ENCODE measurements at regions not wholly inside any gene's neighbourhood (a gene's known extent, or its start where the extent isn't known, plus 50 kb on each side); places are given as distances from the start of the nearest gene placed in this dataset.

GRCh38 chr18:4672162-4672561 is 217.1 kb upstream of the DLGAP1 start:
- H3K4me3 Mint-ChIP-seq (ENCODE audit: unreplicated experiment) = no peak overlapping the region
- peaks cover 7% of the 10 kb centered on the region for H3K36me3 Mint-ChIP-seq (ENCODE audit: low read depth)
- no peaks in the 10 kb centered on the region for H3K4me1 Mint-ChIP-seq (ENCODE audit: low read depth)
- no peak for TF ChIP-seq CTCF (IDR thresholded peaks at IDR 0.05)
- no peak for DNase-seq (ENCODE audit: low spot score)
- no peak overlapping the region for H3K27ac Mint-ChIP-seq (ENCODE audit: unreplicated experiment)
- H3K27me3 Mint-ChIP-seq (ENCODE audit: low read depth) = peaks cover 2% of the 10 kb centered on the region
- peaks cover 48% of the 10 kb centered on the region for H3K9me3 Mint-ChIP-seq (ENCODE audit: low read depth)

- no peak for DNase-seq (ENCODE audit: low spot score)
- H3K27ac Mint-ChIP-seq (ENCODE audit: unreplicated experiment) = no peak overlapping the region
- no peaks in the 10 kb centered on the region for H3K36me3 Mint-ChIP-seq (ENCODE audit: low read depth)
- no peak for TF ChIP-seq CTCF (IDR thresholded peaks at IDR 0.05)
- H3K27me3 Mint-ChIP-seq (ENCODE audit: low read depth) = no peaks in the 10 kb centered on the region
- H3K4me1 Mint-ChIP-seq (ENCODE audit: low read depth) = peaks cover 20% of the 10 kb centered on the region
- H3K4me3 Mint-ChIP-seq (ENCODE audit: unreplicated experiment) = no peak overlapping the region
- H3K9me3 Mint-ChIP-seq (ENCODE audit: low read depth) = peaks cover 13% of the 10 kb centered on the region
Observed at GRCh38 chr18:4658804-4659203, 203.7 kb upstream of the DLGAP1 start.

GRCh38 chr18:4653418-4653817 is 198.3 kb upstream of the DLGAP1 start:
- Mint-ChIP-seq H3K4me3 (ENCODE audit: unreplicated experiment) (no peak overlapping the region), H3K27me3 (ENCODE audit: low read depth) (no peaks in the 10 kb centered on the region), H3K36me3 (ENCODE audit: low read depth) (no peaks in the 10 kb centered on the region), H3K9me3 (ENCODE audit: low read depth) (peaks cover 8% of the 10 kb centered on the region), H3K4me1 (ENCODE audit: low read depth) (peaks cover 13% of the 10 kb centered on the region), H3K27ac (ENCODE audit: unreplicated experiment) (no peak overlapping the region)
- DNase-seq (ENCODE audit: low spot score) = no peak
- no peak for TF ChIP-seq CTCF (IDR thresholded peaks at IDR 0.05)

GRCh38 chr18:4641771-4642368 is 186.8 kb upstream of the DLGAP1 start:
- no peaks in the 10 kb centered on the region for H3K27me3 Mint-ChIP-seq (ENCODE audit: low read depth)
- no peak for TF ChIP-seq CTCF (IDR thresholded peaks at IDR 0.05)
- H3K4me3 Mint-ChIP-seq (ENCODE audit: unreplicated experiment) = no peak overlapping the region
- peaks cover 4% of the 10 kb centered on the region for H3K9me3 Mint-ChIP-seq (ENCODE audit: low read depth)
- no peaks in the 10 kb centered on the region for H3K36me3 Mint-ChIP-seq (ENCODE audit: low read depth)
- H3K4me1 Mint-ChIP-seq (ENCODE audit: low read depth) = peaks cover 3% of the 10 kb centered on the region
- H3K27ac Mint-ChIP-seq (ENCODE audit: unreplicated experiment) = no peak overlapping the region
- no peak for DNase-seq (ENCODE audit: low spot score)

GRCh38 chr18:4640349-4641012 is 185.4 kb upstream of the DLGAP1 start:
- H3K27me3 Mint-ChIP-seq (ENCODE audit: low read depth) = no peaks in the 10 kb centered on the region

More at GRCh38 chr18:4640349-4641012, 185.4 kb upstream of the DLGAP1 start:
- H3K27ac Mint-ChIP-seq (ENCODE audit: unreplicated experiment) = no peak overlapping the region
- TF ChIP-seq CTCF (IDR thresholded peaks at IDR 0.05) = no peak
- no peak for DNase-seq (ENCODE audit: low spot score)
- H3K4me3 Mint-ChIP-seq (ENCODE audit: unreplicated experiment) = no peak overlapping the region
- H3K4me1 Mint-ChIP-seq (ENCODE audit: low read depth) = peaks cover 8% of the 10 kb centered on the region
- peaks cover 4% of the 10 kb centered on the region for H3K9me3 Mint-ChIP-seq (ENCODE audit: low read depth)
- no peaks in the 10 kb centered on the region for H3K36me3 Mint-ChIP-seq (ENCODE audit: low read depth)
